GM13976 (cell line): ENCODE measurements at regions not wholly inside any gene's neighbourhood (a gene's known extent, or its start where the extent isn't known, plus 50 kb on each side); places are given as distances from the start of the nearest gene placed in this dataset.

ENCODE experiments used
- DNase-seq: peaks from one replicate; pipeline ENCODE4 v3.0.0; 2012; ENCODE audit warnings: low spot score
- in situ Hi-C: fragments of 300-500 bp; cut with MboI; formaldehyde crosslinking; loops from one replicate; pipeline ENCODE4 v1.12.0; 2022; ENCODE audit warnings: low sequenced_read_pairs, mixed read lengths, inconsistent platforms; ENCODE audit not compliant: unreplicated experiment
- TF ChIP-seq, protein P1 (sequence below): IDR thresholded peaks from 2 replicates; pipeline ENCODE4 v1.5.1; 2012; ENCODE audit warnings: borderline replicate concordance, mild to moderate bottlenecking; ENCODE audit not compliant: insufficient read depth; ENCODE audit errors: extremely low read depth, missing control alignments, control extremely low read depth

DNA sequence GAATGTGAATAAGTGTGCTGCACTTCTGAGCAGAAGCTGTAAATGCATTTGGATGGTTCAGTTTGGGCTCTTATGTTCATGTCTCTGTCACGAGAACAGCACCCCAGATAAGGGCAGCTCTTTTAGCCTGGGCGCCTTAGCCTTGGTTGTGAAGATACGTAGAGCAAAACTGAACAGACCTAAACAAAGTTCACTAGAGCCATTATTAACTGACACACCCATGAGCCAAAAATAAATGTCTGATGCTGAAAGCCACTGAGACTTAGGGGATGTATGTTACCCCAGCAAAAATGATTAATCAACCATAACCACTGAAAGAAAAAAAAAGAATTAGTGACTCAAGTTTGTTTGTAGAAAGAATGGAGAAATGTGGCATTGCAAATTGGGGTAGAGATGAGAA lies 343.4 kb downstream of the BCAT1 start:
- TF ChIP-seq, protein P1, sequence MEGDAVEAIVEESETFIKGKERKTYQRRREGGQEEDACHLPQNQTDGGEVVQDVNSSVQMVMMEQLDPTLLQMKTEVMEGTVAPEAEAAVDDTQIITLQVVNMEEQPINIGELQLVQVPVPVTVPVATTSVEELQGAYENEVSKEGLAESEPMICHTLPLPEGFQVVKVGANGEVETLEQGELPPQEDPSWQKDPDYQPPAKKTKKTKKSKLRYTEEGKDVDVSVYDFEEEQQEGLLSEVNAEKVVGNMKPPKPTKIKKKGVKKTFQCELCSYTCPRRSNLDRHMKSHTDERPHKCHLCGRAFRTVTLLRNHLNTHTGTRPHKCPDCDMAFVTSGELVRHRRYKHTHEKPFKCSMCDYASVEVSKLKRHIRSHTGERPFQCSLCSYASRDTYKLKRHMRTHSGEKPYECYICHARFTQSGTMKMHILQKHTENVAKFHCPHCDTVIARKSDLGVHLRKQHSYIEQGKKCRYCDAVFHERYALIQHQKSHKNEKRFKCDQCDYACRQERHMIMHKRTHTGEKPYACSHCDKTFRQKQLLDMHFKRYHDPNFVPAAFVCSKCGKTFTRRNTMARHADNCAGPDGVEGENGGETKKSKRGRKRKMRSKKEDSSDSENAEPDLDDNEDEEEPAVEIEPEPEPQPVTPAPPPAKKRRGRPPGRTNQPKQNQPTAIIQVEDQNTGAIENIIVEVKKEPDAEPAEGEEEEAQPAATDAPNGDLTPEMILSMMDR = no peak
- in situ Hi-C loops = no loop called here
- no peak for DNase-seq

DNA sequence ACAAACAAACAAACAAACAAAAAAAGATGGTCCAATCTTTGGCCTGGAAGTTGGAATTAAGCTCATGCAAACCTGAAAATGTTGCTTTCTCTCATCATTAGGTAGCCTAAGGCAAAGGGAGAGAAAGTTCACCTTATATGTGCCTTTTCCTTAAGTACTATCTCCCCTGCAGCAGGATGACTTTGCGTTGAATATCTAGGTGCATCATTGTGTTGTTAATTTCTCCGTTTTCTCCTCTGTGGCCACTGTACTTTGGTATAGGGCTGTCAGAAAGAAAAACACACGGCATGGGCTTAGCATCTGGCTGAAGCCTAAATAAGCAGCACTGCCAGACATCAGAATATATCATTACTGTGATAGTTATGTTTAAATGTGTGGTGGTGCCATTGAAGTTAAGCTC lies 345.5 kb downstream of the BCAT1 start:
- TF ChIP-seq, protein P1 = no peak
- no peak for DNase-seq
- in situ Hi-C loops = no loop called here

DNA sequence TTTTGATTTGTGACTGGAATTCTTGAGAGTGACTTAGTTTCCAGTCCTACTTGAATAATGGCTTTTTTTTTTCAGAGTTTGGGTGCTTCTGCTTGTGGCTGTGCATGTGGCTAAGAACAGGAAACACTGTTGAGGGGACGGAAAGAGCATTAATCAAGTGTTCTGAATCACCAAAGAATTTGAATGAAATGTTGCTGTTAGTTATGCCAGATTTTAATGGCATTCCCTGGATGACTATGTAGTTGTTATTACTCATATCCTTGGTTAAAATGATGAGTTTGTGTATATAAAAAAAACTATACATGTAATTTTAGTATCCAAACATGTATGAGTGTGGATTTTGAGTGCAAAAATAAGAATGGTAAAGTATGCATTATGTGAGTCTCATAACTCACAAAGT lies 347.9 kb downstream of the BCAT1 start:
- no peak for DNase-seq
- TF ChIP-seq, protein P1 = no peak
- in situ Hi-C loops = no loop called here

DNA sequence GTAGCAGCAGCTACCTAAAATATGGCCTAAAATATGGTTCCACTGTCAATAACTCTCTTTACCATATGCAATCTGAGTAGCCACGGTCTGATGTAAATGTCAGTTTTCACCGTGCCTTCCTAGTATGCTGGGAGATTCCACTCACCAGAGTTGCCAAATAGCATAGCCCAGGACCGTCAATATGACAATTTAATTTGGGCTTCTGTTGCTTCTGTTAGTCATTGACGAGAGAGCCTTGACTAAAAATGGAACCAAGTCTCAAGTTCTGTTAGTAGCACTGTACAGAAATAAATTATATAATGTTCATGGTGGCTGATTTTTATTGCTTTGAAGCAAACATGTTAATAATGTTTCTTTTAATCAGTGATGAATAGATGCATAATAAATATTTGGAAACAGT lies 348.4 kb downstream of the BCAT1 start:
- in situ Hi-C loops = no loop called here
- TF ChIP-seq, protein P1 = no peak
- no peak for DNase-seq

DNA sequence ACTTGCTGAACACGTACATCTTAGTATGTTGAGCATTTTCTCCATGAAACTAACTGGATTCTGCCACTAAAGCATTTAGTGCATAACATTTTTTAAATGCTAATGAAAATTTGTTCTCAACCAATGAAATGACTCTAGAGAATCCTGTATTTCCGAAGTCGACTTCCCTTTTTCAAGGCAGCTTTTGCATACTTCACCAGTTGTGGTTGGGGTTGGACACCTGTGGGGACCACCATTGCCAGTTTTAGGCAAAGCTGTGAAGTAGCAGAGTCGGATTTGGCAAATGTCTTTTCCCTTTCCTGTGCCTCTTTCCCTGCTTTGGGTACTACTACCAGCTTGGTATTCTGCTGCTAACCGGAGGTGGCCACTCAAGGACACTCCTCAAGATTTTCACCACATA lies 349.2 kb downstream of the BCAT1 start:
- TF ChIP-seq, protein P1 = no peak
- DNase-seq = no peak
- in situ Hi-C loops = loop anchor here (25.0 kb wide), 1 partner anchor 487 kb away; no protein-coding TSS in a partner anchor

DNA sequence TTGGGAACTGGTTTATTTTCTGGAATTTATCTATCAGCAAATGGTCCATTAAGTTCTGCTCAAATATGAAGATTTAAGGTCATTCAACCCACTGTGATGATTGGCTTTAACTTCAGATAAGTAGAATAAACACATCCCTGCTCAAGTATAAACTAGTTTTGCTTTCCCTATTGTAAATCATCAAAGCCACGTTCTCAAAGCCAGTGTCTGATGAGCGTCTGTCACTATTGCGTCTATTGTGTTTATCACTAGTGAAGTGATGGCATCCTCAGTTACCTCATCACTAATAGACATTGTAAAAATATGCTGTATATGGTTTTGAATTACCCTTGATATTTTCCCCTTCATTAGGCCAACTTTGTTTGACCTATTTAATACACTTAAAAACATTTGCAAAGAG lies 351.3 kb downstream of the BCAT1 start:
- TF ChIP-seq, protein P1 = no peak
- in situ Hi-C loops = loop anchor here (25.0 kb wide), 1 partner anchor 485 kb away; no protein-coding TSS in a partner anchor
- no peak for DNase-seq
